Body of pancreas (tissue), 4 donors: ENCODE measurements at regions not wholly inside any gene's neighbourhood (a gene's known extent, or its start where the extent isn't known, plus 50 kb on each side); places are given as distances from the start of the nearest gene placed in this dataset.

ENCODE experiments used
- ATAC-seq: fragments of 150-250 bp; one replicate; pipeline ENCODE4 v1.9.1; 2016
- DNase-seq, 4 donors: peaks; one replicate each; pipeline ENCODE4 v3.0.0-alpha.2; 2019
- H3K27ac ChIP-seq, 4 donors: fragments of 200-600 bp; sonication (generic); 1 replicate in 3 of 4; 2 replicates in 1 of 4; pipeline versions ENCODE4 v1.5.1 to v1.6.1; 2016 to 2019; ENCODE audit warnings: mild to moderate bottlenecking in 1 of 4, mixed read lengths in 1 of 4, moderate library complexity in 1 of 4
- H3K27me3 ChIP-seq, 2 donors: fragments of 200-600 bp; sonication (generic); one replicate each; pipeline ENCODE4 v1.6.0; 2016; ENCODE audit warnings: mild to moderate bottlenecking in 1 of 2
- H3K36me3 ChIP-seq, 2 donors: fragments of 200-600 bp; sonication (generic); replicated peaks in 1 of 2; 2 replicates each; pipeline ENCODE4 v1.5.1; 2016; ENCODE audit warnings: low read depth in 2 of 2; ENCODE audit not compliant: insufficient read depth in 1 of 2
- H3K4me1 ChIP-seq: fragments of 200-600 bp; sonication (generic); one replicate; pipeline ENCODE4 v1.6.0; 2016
- H3K4me3 ChIP-seq, 2 donors: fragments of 200-600 bp; sonication (generic); 1 replicate in 1 of 2; 2 replicates in 1 of 2; pipeline ENCODE4 v1.5.1; 2016 to 2019
- H3K9me3 ChIP-seq, 3 donors: fragments of 200-600 bp; sonication (generic); 1 replicate in 2 of 3; 2 replicates in 1 of 3; pipeline ENCODE4 v1.5.1; 2016
- CTCF ChIP-seq, 7 experiments: fragments of 450-650 bp in 4 of 7; fragments of 200-600 bp in 3 of 7; sonication (generic) in 3 of 7; IDR thresholded peaks; one replicate each; pipeline ENCODE4 v1.5.1; 2016 to 2019; ENCODE audit warnings: antibody characterized with exemption in 7 of 7
- POLR2A ChIP-seq, 3 donors: fragments of 450-650 bp; IDR thresholded peaks; one replicate each; pipeline ENCODE4 v1.6.1; 2016; ENCODE audit warnings: antibody characterized with exemption in 3 of 3, mild to moderate bottlenecking in 2 of 3
- WGBS, 2 donors: methylation state at CpG; one replicate each; pipeline ENCODE4 v1.1.5; 2017; 5-methylcytosine and 5-hydroxymethylcytosine counted together
- intact Hi-C: fragments of 100-400 bp; cut with DNase I; formaldehyde crosslinking; loops from one replicate; pipeline ENCODE4 v1.15.1; 2023

- H3K9me3 ChIP-seq, result no peaks in the 10 kb centered on the region
- intact Hi-C loops, result no loop called here
- no peaks in the 10 kb centered on the region for H3K27me3 ChIP-seq
- no peak overlapping the region for H3K4me3 ChIP-seq
- H3K36me3 ChIP-seq, result no peaks in the 10 kb centered on the region
- ATAC-seq, result no peak
- no peak for TF ChIP-seq CTCF (IDR thresholded peaks at IDR 0.05)
- TF ChIP-seq POLR2A (IDR thresholded peaks at IDR 0.05), result no peak
- no peaks in the 10 kb centered on the region for H3K4me1 ChIP-seq
- no peak for DNase-seq
- 72 to 83% methylated on average over 4 of the region's 4 CpGs for WGBS, 2 donors
- no peak overlapping the region for H3K27ac ChIP-seq
These were observed 97.5 kb downstream of the TMX1 start for GRCh38 chr14:51337520-51337919.

GRCh38 chr14:51341338-51341737 is 101.3 kb downstream of the TMX1 start:
- H3K9me3 ChIP-seq, result no peaks in the 10 kb centered on the region
- H3K27ac ChIP-seq, result peak overlapping the region in 2 of 4 donors; percentile 15 to 50
- intact Hi-C loops, result no loop called here
- no peaks in the 10 kb centered on the region for H3K36me3 ChIP-seq
- H3K4me1 ChIP-seq, result no peaks in the 10 kb centered on the region
- no peak for DNase-seq
- 60 to 77% methylated on average over 2 of the region's 2 CpGs for WGBS, 2 donors
- TF ChIP-seq CTCF (IDR thresholded peaks at IDR 0.05) (no peak), POLR2A (IDR thresholded peaks at IDR 0.05) (no peak)
- no peak overlapping the region for H3K4me3 ChIP-seq
- H3K27me3 ChIP-seq, result no peaks in the 10 kb centered on the region
- ATAC-seq, result no peak

- ATAC-seq (no peak), DNase-seq (no peak)
- H3K4me1 ChIP-seq, result no peaks in the 10 kb centered on the region
- H3K27me3 ChIP-seq, result no peaks in the 10 kb centered on the region
- H3K9me3 ChIP-seq, result no peaks in the 10 kb centered on the region
- 85% methylated on average over 4 of the region's 4 CpGs for WGBS, 2 donors
- H3K36me3 ChIP-seq, result no peaks in the 10 kb centered on the region
- no peak for TF ChIP-seq CTCF (IDR thresholded peaks at IDR 0.05)
- TF ChIP-seq POLR2A (IDR thresholded peaks at IDR 0.05), result no peak
- peak overlapping the region in 1 of 4 donors; percentile 15 for H3K27ac ChIP-seq
- H3K4me3 ChIP-seq, result no peak overlapping the region
- intact Hi-C loops, result no loop called here
These were observed 102.2 kb downstream of the TMX1 start for GRCh38 chr14:51342226-51342625.

- H3K27ac ChIP-seq, result no peak overlapping the region
- no peak overlapping the region for H3K4me3 ChIP-seq
- H3K36me3 ChIP-seq, result no peaks in the 10 kb centered on the region
- no peak for ATAC-seq
- no peaks in the 10 kb centered on the region for H3K9me3 ChIP-seq
- no peak for TF ChIP-seq CTCF (IDR thresholded peaks at IDR 0.05)
- no peak for TF ChIP-seq POLR2A (IDR thresholded peaks at IDR 0.05)
- no peaks in the 10 kb centered on the region for H3K4me1 ChIP-seq
- 95 to 96% methylated on average over 13 to 20 of the region's 20 CpGs for WGBS, 2 donors
- H3K27me3 ChIP-seq, result no peaks in the 10 kb centered on the region
- no peak for DNase-seq
- intact Hi-C loops, result no loop called here
These were observed 112.0 kb downstream of the TMX1 start for GRCh38 chr14:51351997-51352396.

GRCh38 chr14:51353901-51354300 is 113.9 kb downstream of the TMX1 start:
- no peak overlapping the region for H3K4me3 ChIP-seq
- TF ChIP-seq CTCF (IDR thresholded peaks at IDR 0.05) (no peak), POLR2A (IDR thresholded peaks at IDR 0.05) (no peak)
- H3K9me3 ChIP-seq, result no peaks in the 10 kb centered on the region
- no peaks in the 10 kb centered on the region for H3K27me3 ChIP-seq
- 95 to 100% methylated on average over 1 of the region's 1 CpG for WGBS, 2 donors
- no peaks in the 10 kb centered on the region for H3K36me3 ChIP-seq
- DNase-seq, result no peak
- no peak overlapping the region for H3K27ac ChIP-seq
- intact Hi-C loops, result no loop called here
- H3K4me1 ChIP-seq, result no peaks in the 10 kb centered on the region
- no peak for ATAC-seq
